ENCODE measurements at regions not wholly inside any gene's neighbourhood (a gene's known extent, or its start where the extent isn't known, plus 50 kb on each side); places are given as distances from the start of the nearest gene placed in this dataset.

- TF ChIP-seq EZH2 (IDR thresholded peaks at IDR 0.05; ENCODE audit: borderline replicate concordance, insufficient read depth, low read depth, low read length, poor library complexity, severe bottlenecking) (no peak), CTCF (IDR thresholded peaks at IDR 0.05) (no peak)
- no peak for ATAC-seq (ENCODE audit: low read depth)
- H4K20me1 ChIP-seq (ENCODE audit: control insufficient read depth, insufficient read depth, low read length, poor library complexity, severe bottlenecking) = no peaks in the 10 kb centered on the region
- intact Hi-C loops (cut with micrococcal nuclease) = no loop called here
- H3K4me3 ChIP-seq (ENCODE audit: control extremely low read depth in 1 of 5, extremely low read depth in 1 of 5, insufficient read depth in 1 of 5, low read depth in 2 of 5, low read length in 4 of 5) = no peak overlapping the region
- no peaks in the 10 kb centered on the region for H3K36me3 ChIP-seq (replicated peaks in 1 of 2; ENCODE audit: control extremely low read depth in 1 of 2, control insufficient read depth in 1 of 2, extremely low read depth in 1 of 2, insufficient read depth in 2 of 2, low read length in 1 of 2)
- H3K4me2 ChIP-seq (replicated peaks; ENCODE audit: low read depth, low read length, poor library complexity, severe bottlenecking) = no peak overlapping the region
- ChIA-PET CTCF (no interaction called here), POLR2A (no interaction called here)
- WGBS (ENCODE audit: insufficient coverage) = no CpG with 5 or more reads among the region's 1 CpG
- no peaks in the 10 kb centered on the region for H3K27me3 ChIP-seq (replicated peaks in 1 of 4; ENCODE audit: control extremely low read depth in 1 of 4, control insufficient read depth in 3 of 4, insufficient read depth in 4 of 4, low read length in 3 of 4)
- H3K4me1 ChIP-seq (ENCODE audit: control insufficient read depth in 2 of 2, insufficient read depth in 2 of 2, low read length in 2 of 2) = no peaks in the 10 kb centered on the region
- no peak overlapping the region for H3K27ac ChIP-seq (ENCODE audit: low read length in 2 of 2)
- H2AFZ ChIP-seq (ENCODE audit: insufficient read depth, low read depth, low read length, poor library complexity, severe bottlenecking) = no peak overlapping the region
- H3K9me3 Mint-ChIP-seq (ENCODE audit: insufficient read depth) = peaks cover 10% of the 10 kb centered on the region
- H3K4me1 Mint-ChIP-seq = no peaks in the 10 kb centered on the region
- no peak overlapping the region for H3K4me3 Mint-ChIP-seq
- peaks cover 1 to 19% (median 13%) of the 10 kb centered on the region in 3 donors for H3K9me3 ChIP-seq (ENCODE audit: control extremely low read depth in 1 of 3, control insufficient read depth in 2 of 3, insufficient read depth in 1 of 3, low read length in 2 of 3)
- no peaks in the 10 kb centered on the region for H3K79me2 ChIP-seq (ENCODE audit: control insufficient read depth, insufficient read depth, low read length)
- no peak overlapping the region for H3K27ac Mint-ChIP-seq
- H3K9ac ChIP-seq (ENCODE audit: low read length) = no peak overlapping the region
- no peak for DNase-seq
- no peaks in the 10 kb centered on the region for H3K27me3 Mint-ChIP-seq
These were observed 756.3 kb downstream of the INHBA start for GRCh38 chr7:40946549-40946948.

- peaks cover 1 to 19% (median 13%) of the 10 kb centered on the region in 3 donors for H3K9me3 ChIP-seq (ENCODE audit: control extremely low read depth in 1 of 3, control insufficient read depth in 2 of 3, insufficient read depth in 1 of 3, low read length in 2 of 3)
- no peaks in the 10 kb centered on the region for H3K36me3 ChIP-seq (replicated peaks in 1 of 2; ENCODE audit: control extremely low read depth in 1 of 2, control insufficient read depth in 1 of 2, extremely low read depth in 1 of 2, insufficient read depth in 2 of 2, low read length in 1 of 2)
- Mint-ChIP-seq H3K4me1 (no peaks in the 10 kb centered on the region), H3K9me3 (ENCODE audit: insufficient read depth) (peaks cover 10% of the 10 kb centered on the region), H3K4me3 (no peak overlapping the region), H3K27ac (no peak overlapping the region), H3K27me3 (no peaks in the 10 kb centered on the region)
- no peaks in the 10 kb centered on the region for H3K79me2 ChIP-seq (ENCODE audit: control insufficient read depth, insufficient read depth, low read length)
- ATAC-seq (ENCODE audit: low read depth) (no peak), DNase-seq (no peak)
- H4K20me1 ChIP-seq (ENCODE audit: control insufficient read depth, insufficient read depth, low read length, poor library complexity, severe bottlenecking) = no peaks in the 10 kb centered on the region
- WGBS (ENCODE audit: insufficient coverage) = no CpG with 5 or more reads among the region's 2 CpGs
- no peak overlapping the region for H3K27ac ChIP-seq (ENCODE audit: low read length in 2 of 2)
- intact Hi-C loops (cut with micrococcal nuclease) = no loop called here
- H3K4me3 ChIP-seq (ENCODE audit: control extremely low read depth in 1 of 5, extremely low read depth in 1 of 5, insufficient read depth in 1 of 5, low read depth in 2 of 5, low read length in 4 of 5) = no peak overlapping the region
- ChIA-PET CTCF (interaction anchor here (0.6 kb wide), 1 partner anchor 559 kb away, joined by 3 read pairs; no protein-coding TSS in a partner anchor), POLR2A (no interaction called here)
- no peak overlapping the region for H3K9ac ChIP-seq (ENCODE audit: low read length)
- no peak overlapping the region for H3K4me2 ChIP-seq (replicated peaks; ENCODE audit: low read depth, low read length, poor library complexity, severe bottlenecking)
- H3K4me1 ChIP-seq (ENCODE audit: control insufficient read depth in 2 of 2, insufficient read depth in 2 of 2, low read length in 2 of 2) = no peaks in the 10 kb centered on the region
- H3K27me3 ChIP-seq (replicated peaks in 1 of 4; ENCODE audit: control extremely low read depth in 1 of 4, control insufficient read depth in 3 of 4, insufficient read depth in 4 of 4, low read length in 3 of 4) = no peaks in the 10 kb centered on the region
- no peak overlapping the region for H2AFZ ChIP-seq (ENCODE audit: insufficient read depth, low read depth, low read length, poor library complexity, severe bottlenecking)
- TF ChIP-seq EZH2 (IDR thresholded peaks at IDR 0.05; ENCODE audit: borderline replicate concordance, insufficient read depth, low read depth, low read length, poor library complexity, severe bottlenecking) (no peak), CTCF (IDR thresholded peaks at IDR 0.05) (no peak)
These were observed 757.1 kb downstream of the INHBA start for GRCh38 chr7:40945788-40946187.
